GM12878 (cell line): ENCODE measurements at regions not wholly inside any gene's neighbourhood (a gene's known extent, or its start where the extent isn't known, plus 50 kb on each side); places are given as distances from the start of the nearest gene placed in this dataset.

Source experiments
- ATAC-seq: fragments of 200-7000 bp; cut with Tn5 transposase; 3 replicates; pipeline ENCODE4 v1.9.1; 2020; ENCODE audit warnings: mild to moderate bottlenecking, moderate library complexity
- BruUV-seq: library from RNA; stranded (reverse); fragments of 400-500 nt; replicated peaks from 2 replicates; lab custom pipeline; 2021; lab: Mats Ljungman, UMichigan
- CTCF ChIA-PET: fragments of 300-600 bp; sonication (Branson Sonifier 250); formaldehyde crosslinking; extraction: SDS; loops from one replicate; lab custom pipeline; 2021; ENCODE audit warnings: inconsistent platforms; lab: Yijun Ruan, JAX
- POLR2A ChIA-PET: fragments of 350-600 bp; formaldehyde crosslinking; extraction: SDS; loops from one replicate; lab custom pipeline; 2021; ENCODE audit warnings: inconsistent platforms; lab: Charles Lee
- RAD21 ChIA-PET: fragments of 300-600 bp; sonication (Branson Sonifier 250); formaldehyde crosslinking; loops from one replicate; lab custom pipeline; 2023; ENCODE audit warnings: antibody characterized with exemption; ENCODE audit not compliant: unreplicated experiment; lab: Charles Lee
- SMC1A ChIA-PET: fragments of 300-600 bp; sonication (Branson Sonifier 250); formaldehyde crosslinking; loops from one replicate; lab custom pipeline; 2023; ENCODE audit not compliant: unreplicated experiment, uncharacterized antibody; lab: Charles Lee
- DNase-seq: peaks from one replicate; pipeline ENCODE4 v3.0.0-alpha.2; 2011; ENCODE audit warnings: low read depth, low spot score
- FAIRE-seq: peaks from 3 replicates; lab custom pipeline; 2011; peaks lifted over from hg19 to GRCh38; lab: Jason Lieb, UNC
- H2AFZ ChIP-seq: 2 replicates; pipeline ENCODE4 v1.6.0; 2011; ENCODE audit warnings: low read depth, low read length, control low read depth; ENCODE audit not compliant: control insufficient read depth
- H3K27ac ChIP-seq: 2 replicates; pipeline ENCODE4 v1.5.1; 2011; ENCODE audit warnings: control low read depth; ENCODE audit not compliant: control insufficient read depth, insufficient read depth
- H3K27me3 ChIP-seq, 2 experiments: replicated peaks in 1 of 2; 2 replicates each; pipeline versions ENCODE4 v1.6.0 to v1.6.1; 2011; ENCODE audit warnings: low read length in 1 of 2; ENCODE audit not compliant: control insufficient read depth in 2 of 2, insufficient read depth in 2 of 2
- H3K36me3 ChIP-seq, 2 experiments: 2 replicates each; pipeline ENCODE4 v1.5.1; 2011; ENCODE audit warnings: low read length in 1 of 2; ENCODE audit not compliant: control insufficient read depth in 2 of 2, insufficient read depth in 2 of 2
- H3K4me1 ChIP-seq: 2 replicates; pipeline ENCODE4 v1.6.1; 2011; ENCODE audit warnings: mild to moderate bottlenecking, low read length, moderate library complexity, mixed read lengths; ENCODE audit not compliant: control insufficient read depth, insufficient read depth
- H3K4me2 ChIP-seq: 2 replicates; pipeline ENCODE4 v1.6.0; 2011; ENCODE audit warnings: control low read depth; ENCODE audit not compliant: control insufficient read depth, insufficient read depth
- H3K4me3 ChIP-seq: fragments of 200-600 bp; sonication (generic); 2 replicates; pipeline ENCODE4 v1.5.1; 2016
- H3K79me2 ChIP-seq: 2 replicates; pipeline ENCODE4 v1.6.0; 2011; ENCODE audit warnings: low read length; ENCODE audit not compliant: control insufficient read depth, insufficient read depth
- H3K9ac ChIP-seq: 2 replicates; pipeline ENCODE4 v1.8.0; 2011; ENCODE audit warnings: low read length, control low read depth, mixed read lengths; ENCODE audit not compliant: control insufficient read depth, insufficient read depth
- H3K9me3 ChIP-seq: replicated peaks from 3 replicates; pipeline ENCODE4 v1.5.1; 2011; ENCODE audit warnings: mild to moderate bottlenecking, low read length; ENCODE audit not compliant: control insufficient read depth, insufficient read depth
- H4K20me1 ChIP-seq: 2 replicates; pipeline ENCODE4 v1.6.0; 2011; ENCODE audit not compliant: control insufficient read depth, insufficient read depth
- BCL3 ChIP-seq: IDR thresholded peaks from 2 replicates; pipeline ENCODE4 v1.6.1; 2011; ENCODE audit warnings: borderline replicate concordance, low read depth, mild to moderate bottlenecking, moderate library complexity, low read length; ENCODE audit not compliant: insufficient read depth, poor library complexity, severe bottlenecking
- CBX3 ChIP-seq: fragments of 200-600 bp; sonication (generic); IDR thresholded peaks from 2 replicates; pipeline ENCODE4 v1.6.1; 2016; ENCODE audit warnings: low read depth, borderline replicate concordance
- EED ChIP-seq: sonication (generic); IDR thresholded peaks from 2 replicates; pipeline ENCODE4 v1.6.1; 2016; ENCODE audit warnings: antibody characterized with exemption, low read depth
- FOXM1 ChIP-seq: IDR thresholded peaks from 2 replicates; pipeline ENCODE4 v1.6.1; 2012; ENCODE audit warnings: low read depth, mild to moderate bottlenecking, inconsistent platforms, low read length, moderate library complexity
- GATAD2B ChIP-seq: fragments of 450-650 bp; conservative IDR thresholded peaks from 2 replicates; pipeline ENCODE4 v1.6.1; 2017; ENCODE audit warnings: low read depth, mild to moderate bottlenecking, moderate library complexity
- HDAC6 ChIP-seq: fragments of 200-600 bp; sonication (generic); IDR thresholded peaks from one replicate; pipeline ENCODE4 v1.8.0; 2017; ENCODE audit warnings: antibody characterized with exemption; ENCODE audit not compliant: unreplicated experiment
- JUND ChIP-seq: IDR thresholded peaks from 2 replicates; pipeline ENCODE4 v1.6.1; 2012; ENCODE audit warnings: low read depth, mild to moderate bottlenecking, low read length, improper control_type of control experiment, moderate library complexity
- MYB ChIP-seq: fragments of 150-350 bp; IDR thresholded peaks from 2 replicates; pipeline ENCODE4 v1.6.1; 2014; ENCODE audit warnings: mild to moderate bottlenecking, low read depth, low read length, borderline replicate concordance
- POLR2A ChIP-seq: IDR thresholded peaks from 2 replicates; pipeline ENCODE4 v1.6.1; 2011; ENCODE audit warnings: low read depth, mild to moderate bottlenecking, low read length
- SIN3A ChIP-seq: IDR thresholded peaks from 2 replicates; pipeline ENCODE4 v1.6.1; 2012; ENCODE audit warnings: low read depth, low read length, improper control_type of control experiment
- SIX5 ChIP-seq: IDR thresholded peaks from 2 replicates; pipeline ENCODE4 v1.6.1; 2011; ENCODE audit warnings: mild to moderate bottlenecking, low read depth, low read length, moderate library complexity; ENCODE audit not compliant: severe bottlenecking
- SKIL ChIP-seq: fragments of 450-650 bp; IDR thresholded peaks from 2 replicates; pipeline ENCODE4 v1.6.1; 2017; ENCODE audit warnings: mild to moderate bottlenecking, low read depth, inconsistent platforms; ENCODE audit not compliant: poor library complexity, severe bottlenecking
- SP1 ChIP-seq: IDR thresholded peaks from one replicate; pipeline ENCODE4 v1.6.1; 2011; ENCODE audit warnings: low read depth, low read length
- ZNF592 ChIP-seq: fragments of 450-650 bp; IDR thresholded peaks from 2 replicates; pipeline ENCODE4 v1.6.1; 2017; ENCODE audit warnings: mild to moderate bottlenecking, moderate library complexity
- WGBS: methylation state at CpG from one replicate; pipeline ENCODE4 v1.1.6; 2016; ENCODE audit warnings: low lambda C conversion rate; ENCODE audit not compliant: insufficient replicate concordance, insufficient coverage; ENCODE audit errors: missing lambda C conversion rate; 5-methylcytosine and 5-hydroxymethylcytosine counted together
- in situ Hi-C: fragments of 300-500 bp; cut with MboI; formaldehyde crosslinking; loops from 9 replicates; pipeline ENCODE4 v1.14.3; 2018; ENCODE audit warnings: mixed read lengths
- intact Hi-C: fragments of 100-400 bp; cut with micrococcal nuclease; formaldehyde crosslinking; loops from one replicate; pipeline ENCODE4 v1.14.2; 2022; ENCODE audit not compliant: unreplicated experiment

GRCh38 chr9:73371801-73372200 is 220.1 kb downstream of the ANXA1 start:
- Histone ChIP-seq H3K9ac (no peak overlapping the region), H3K27me3 (no peaks in the 10 kb centered on the region), H3K4me3 (no peak overlapping the region), H4K20me1 (no peaks in the 10 kb centered on the region), H3K4me2 (no peak overlapping the region), H3K36me3 (no peaks in the 10 kb centered on the region), H3K27ac (no peak overlapping the region), H3K79me2 (no peaks in the 10 kb centered on the region), H2AFZ (no peak overlapping the region), H3K4me1 (no peaks in the 10 kb centered on the region), H3K9me3 (no peaks in the 10 kb centered on the region; the same call in 2 of the 3 replicates)
- ChIA-PET POLR2A (no interaction called here), RAD21 (no interaction called here), CTCF (no interaction called here), SMC1A (interaction anchor here (0.9 kb wide), 1 partner anchor 10 kb away, joined by 3 read pairs; no protein-coding TSS in a partner anchor)
- no peak for DNase-seq
- WGBS = 0% methylated on average over 2 of the region's 2 CpGs
- intact Hi-C loops = no loop called here
- TF ChIP-seq SP1 (no peak), SKIL (no peak), SIN3A (no peak), GATAD2B (no peak), HDAC6 (no peak), BCL3 (no peak), POLR2A (no peak), FOXM1 (no peak), EED (no peak), ZNF592 (no peak), MYB (no peak), CBX3 (no peak), JUND (no peak), SIX5 (no peak)
- in situ Hi-C loops = no loop called here
- no peak for FAIRE-seq
- no TSS peak for BruUV-seq
- no peak for ATAC-seq
